Epithelial cell of prostate (primary cell): ENCODE measurements at regions not wholly inside any gene's neighbourhood (a gene's known extent, or its start where the extent isn't known, plus 50 kb on each side); places are given as distances from the start of the nearest gene placed in this dataset.

Experiments
- DNase-seq: peaks from one replicate; pipeline ENCODE4 v3.0.0-alpha.2; 2011; ENCODE audit warnings: low read depth, low spot score
- H3K27ac ChIP-seq: fragments of 450-650 bp; 2 replicates; pipeline ENCODE4 v1.5.1; 2017; ENCODE audit warnings: mild to moderate bottlenecking

DNA sequence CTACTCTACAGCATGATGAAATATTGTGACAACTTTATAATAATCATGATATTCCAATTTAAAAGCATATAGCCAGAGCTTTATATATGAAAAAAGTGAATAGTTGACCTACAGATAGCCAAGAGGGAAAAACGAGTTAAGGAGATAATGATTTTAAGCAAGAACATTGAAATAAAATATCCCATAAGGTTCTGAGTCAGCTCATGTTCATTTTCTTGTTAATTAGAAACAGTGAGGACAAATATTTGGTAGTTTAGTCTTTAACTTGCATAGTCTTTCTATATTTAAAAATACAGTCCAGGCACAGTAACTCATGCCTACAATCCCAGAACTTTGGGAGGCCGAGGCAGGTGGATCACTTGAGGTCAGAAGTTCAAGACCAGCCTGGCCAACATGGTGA lies 55.8 kb upstream of the CDH6 start:
- DNase-seq: no peak
- H3K27ac ChIP-seq: no peak overlapping the region

DNA sequence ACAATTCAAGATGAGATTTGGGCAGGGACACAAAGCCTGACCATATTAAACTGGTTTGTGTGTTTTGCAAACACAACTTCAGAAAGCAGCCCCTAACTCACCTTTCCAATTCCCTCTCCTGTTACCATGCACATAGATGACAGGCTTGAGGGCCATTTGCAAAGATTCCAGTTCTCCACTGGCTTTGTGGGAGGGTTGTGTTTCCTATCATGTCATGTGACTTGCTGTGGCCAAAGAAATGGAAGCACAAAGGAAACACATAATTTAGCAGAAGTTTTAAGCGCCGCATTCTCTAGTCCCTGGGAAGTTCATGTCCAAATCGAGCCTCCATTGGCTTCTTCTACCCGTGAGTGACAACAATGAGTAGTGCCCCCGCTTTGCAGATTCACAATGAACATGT lies 57.9 kb upstream of the CDH6 start:
- H3K27ac ChIP-seq: no peak overlapping the region
- DNase-seq: no peak

DNA sequence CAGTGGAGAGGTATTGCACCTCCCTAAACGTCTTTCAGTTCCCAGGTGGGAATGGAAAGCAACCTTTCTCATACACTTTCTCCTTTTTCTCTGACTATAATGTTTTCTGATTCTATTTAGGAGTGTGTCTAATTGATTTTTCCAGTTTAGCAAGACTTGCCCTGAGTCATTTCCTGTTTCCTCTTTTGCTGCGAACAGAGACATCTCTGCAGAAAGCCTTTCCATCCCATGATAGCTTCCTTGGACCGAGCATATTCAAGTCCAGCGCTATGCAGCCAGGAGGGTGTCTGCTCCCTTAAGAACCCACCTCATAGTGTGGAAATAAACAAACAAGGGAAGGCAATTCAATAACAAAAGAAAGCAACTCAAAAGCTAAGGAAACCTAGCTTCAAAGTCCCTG lies 60.0 kb upstream of the CDH6 start:
- DNase-seq: no peak
- no peak overlapping the region for H3K27ac ChIP-seq

DNA sequence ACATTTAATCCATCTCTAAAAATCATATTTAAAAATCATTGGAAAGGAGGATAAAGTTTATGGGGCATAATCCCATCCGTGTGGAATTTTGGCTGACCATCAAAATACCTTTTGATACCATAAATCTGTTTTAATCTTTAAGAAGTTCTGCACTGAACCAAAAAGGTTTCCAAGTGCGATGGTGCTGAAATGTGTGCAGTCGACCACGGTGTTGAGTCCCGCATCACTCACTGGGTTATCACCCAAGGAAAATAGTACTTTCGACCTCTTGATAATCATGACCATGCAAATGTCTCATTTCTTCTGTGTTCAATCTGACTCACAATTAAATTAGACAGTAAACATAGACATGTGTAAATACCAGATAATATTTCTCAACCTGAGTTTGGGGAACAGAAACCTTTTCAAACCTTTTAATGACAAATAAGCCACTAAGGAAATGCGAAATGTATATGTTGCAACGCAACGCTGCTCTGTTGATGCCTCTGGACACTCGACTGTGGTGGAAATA lies 62.0 kb upstream of the CDH6 start:
- H3K27ac ChIP-seq: no peak overlapping the region
- no peak for DNase-seq

DNA sequence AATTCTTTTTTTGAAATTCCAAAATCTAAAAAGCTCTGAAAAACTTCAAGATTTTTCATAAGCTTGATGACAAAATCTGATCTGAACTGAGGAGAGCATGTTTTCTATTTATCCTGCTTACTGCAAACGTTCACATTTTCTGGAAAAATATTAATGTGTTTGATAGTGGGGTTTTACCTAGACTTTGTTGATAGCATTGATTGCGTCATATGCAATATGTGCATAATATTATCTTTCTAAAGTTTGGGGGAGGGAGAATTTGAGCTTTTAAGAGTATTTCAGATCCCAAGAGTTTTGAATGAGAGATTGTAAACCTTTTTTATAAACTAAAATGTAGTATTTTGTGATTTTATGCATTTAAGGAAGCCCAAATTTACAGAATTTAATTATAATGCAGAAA lies 62.8 kb upstream of the CDH6 start:
- no peak for DNase-seq
- no peak overlapping the region for H3K27ac ChIP-seq

DNA sequence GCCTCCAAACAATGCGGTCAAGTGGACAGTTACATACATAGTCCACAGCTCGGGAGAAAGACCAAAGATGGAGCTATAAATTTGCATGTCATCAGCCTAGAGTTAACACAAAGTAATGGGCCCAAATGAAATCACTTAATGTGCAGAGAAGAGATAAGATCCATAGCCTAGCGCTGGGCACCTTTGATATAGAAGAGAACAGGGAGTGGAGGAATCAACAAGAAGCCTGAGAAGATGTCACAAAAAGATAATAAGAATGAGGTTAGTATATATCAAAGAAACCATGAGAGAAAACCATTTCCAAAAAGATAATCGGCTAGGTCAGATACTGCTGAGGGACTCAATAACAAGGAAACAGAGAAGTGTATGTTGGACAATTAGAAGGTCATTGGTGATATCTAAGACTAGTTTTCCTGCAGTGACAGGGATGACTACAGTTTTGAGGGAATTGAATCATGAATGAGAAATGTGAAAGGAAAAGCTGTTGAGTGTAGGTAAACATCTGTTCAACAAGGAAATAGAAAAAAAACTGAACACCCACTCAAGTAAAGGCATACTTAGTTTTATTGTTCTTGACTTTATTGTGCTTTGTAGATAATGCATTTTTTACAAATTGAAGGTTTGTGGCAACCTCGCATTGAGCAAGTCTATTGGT lies 68.7 kb upstream of the CDH6 start:
- DNase-seq: no peak
- H3K27ac ChIP-seq: no peak overlapping the region

DNA sequence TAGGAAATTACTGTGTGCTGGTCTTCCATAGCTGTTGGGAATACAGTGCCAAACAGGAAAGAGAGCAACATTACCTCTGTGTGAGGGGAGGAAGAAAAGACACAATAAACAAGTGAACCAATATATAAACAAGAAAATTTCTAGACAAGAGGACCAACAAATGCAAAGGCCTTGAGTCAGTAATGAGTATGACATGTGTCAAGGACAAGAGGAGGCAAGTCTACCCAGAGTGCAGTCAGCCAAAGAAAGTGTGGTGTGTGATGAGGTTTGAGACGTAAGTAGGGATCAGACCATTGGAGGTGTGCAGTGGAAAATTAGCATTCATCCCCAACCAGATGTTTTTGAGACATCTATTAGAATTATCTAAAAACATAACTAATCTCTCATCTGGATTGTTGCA lies 69.5 kb upstream of the CDH6 start:
- no peak for DNase-seq
- no peak overlapping the region for H3K27ac ChIP-seq

DNA sequence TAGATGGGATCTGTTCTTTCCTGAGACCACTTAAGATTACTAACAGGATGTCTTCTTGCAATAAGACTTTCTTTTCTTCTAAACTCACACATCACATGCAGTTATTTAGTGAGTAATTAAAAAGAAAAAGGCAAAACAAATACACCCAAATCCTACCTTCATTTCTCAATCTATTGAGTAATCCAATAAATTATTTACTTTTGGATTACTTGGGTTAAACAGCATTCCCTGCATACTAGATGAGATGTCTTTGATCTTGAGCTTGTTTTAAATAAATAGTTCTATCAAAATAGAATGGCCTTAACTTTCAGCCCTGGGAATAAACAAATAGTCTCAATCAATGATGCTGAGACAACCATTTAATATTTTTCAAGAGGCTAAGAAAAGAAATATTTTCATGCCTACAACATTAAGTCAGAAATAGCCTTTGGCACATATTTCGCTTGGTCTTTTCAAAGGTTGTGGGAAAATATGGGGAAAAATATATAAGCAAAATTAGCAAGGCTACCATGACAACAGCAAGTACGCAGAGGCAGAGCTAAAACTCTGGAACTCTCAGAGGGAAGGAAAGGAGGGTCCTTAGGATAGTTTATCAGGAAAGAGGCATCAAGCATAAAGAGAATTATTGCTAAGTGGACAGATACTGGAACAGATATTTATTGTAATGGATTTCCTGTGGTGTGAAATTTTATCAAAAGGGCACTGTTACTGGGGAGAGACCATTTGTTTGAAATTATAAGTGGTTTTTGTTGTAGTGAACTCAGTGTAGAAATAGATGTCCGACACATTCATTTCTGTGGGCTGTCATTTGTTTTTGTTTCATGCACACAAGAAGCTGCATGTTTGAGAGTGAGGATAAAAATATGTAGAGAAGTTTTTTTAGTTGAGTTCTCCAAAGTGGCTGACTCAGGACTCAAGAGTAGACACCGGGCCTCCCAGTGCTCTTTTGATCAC lies 70.2 kb upstream of the CDH6 start:
- H3K27ac ChIP-seq: no peak overlapping the region
- DNase-seq: no peak

DNA sequence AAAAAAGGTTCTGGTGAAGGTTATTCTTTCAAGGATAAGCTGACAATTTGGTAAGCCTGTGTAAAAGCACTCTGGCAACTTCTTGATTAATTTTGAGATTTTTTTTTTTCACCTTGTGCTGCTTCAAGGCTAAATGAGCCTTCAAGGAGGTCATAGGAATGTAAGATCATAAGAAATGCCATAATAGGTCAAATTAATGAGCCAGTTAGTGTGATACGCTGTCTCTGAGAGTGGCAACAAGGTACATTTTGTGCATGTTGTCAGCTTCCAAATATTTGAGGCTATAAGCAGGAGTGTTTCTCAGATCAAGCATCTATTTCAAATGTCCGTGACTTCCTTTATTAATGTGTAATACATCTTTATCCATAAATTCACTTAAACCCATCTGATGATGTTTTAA lies 72.3 kb upstream of the CDH6 start:
- DNase-seq: no peak
- no peak overlapping the region for H3K27ac ChIP-seq

DNA sequence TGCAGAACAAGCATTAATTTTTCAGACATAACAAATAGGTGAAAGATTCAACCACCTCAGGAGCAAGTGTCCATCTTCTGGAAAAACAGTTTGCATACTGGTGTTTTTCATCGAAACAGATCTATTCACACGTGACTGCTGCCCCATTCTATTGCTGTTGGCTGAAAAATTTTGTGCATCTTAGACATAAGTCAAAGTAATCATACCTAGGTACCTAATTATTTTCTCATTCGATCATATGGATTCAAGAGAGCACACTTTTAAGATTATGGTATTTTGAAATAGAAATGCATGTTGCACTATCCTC lies 72.9 kb upstream of the CDH6 start:
- DNase-seq: no peak
- no peak overlapping the region for H3K27ac ChIP-seq

DNA sequence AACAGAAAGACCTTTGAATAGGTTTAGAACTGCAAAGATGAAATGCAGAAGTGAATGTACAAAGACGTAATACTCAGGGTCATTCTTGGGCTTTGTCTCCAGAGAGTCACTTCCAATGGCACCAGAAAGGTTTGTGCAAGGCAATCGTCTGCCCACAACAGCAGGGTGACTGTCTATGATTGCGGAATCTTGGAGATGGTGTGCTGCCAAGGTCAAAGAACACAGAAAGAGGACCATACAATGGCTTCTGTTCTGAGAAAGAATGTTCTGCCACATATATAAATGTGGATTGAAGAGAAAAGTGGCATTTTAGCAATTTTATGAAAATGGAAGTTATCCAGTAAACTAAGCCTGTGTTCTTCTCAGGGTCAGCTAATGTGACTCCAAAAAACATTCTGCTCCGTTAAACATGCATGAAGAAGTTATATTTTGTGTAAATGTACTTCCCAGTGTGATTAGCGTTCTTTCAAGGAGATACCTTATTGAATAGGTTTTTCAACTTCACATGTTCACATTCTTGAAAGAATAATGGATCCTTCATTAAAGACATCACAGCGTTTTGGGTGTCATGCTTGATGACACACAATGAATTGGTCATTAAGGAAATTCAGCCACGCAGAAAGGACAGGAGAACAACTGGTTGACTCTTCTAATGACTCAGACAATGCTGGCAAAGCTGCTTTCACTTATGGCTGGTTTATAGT lies 73.4 kb upstream of the CDH6 start:
- DNase-seq: no peak
- H3K27ac ChIP-seq: no peak overlapping the region

DNA sequence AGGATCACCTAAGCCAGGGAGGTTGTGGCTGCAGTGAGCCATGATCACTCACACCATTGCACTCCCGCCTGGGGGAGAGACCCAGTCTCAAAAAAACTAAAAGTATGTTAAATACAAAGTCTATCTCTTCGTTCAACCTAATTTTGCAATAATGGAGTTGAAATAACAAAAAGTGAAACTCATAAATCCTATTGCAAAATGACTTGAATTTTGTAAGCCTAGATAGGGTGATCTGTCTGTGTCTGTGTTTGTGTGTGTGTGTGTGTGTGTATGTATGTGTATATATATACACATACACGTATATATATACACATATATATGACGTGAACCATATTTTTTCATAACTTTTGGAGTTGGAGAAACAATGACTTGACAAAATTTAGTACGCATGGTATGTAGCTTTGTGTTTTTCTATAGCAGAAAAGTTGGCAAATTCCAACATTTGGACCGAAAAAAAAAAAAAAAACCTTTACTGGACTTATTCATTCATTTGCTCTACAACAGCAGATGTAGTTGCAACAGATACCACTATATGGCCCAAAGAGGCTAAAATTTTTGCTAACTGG lies 76.9 kb upstream of the CDH6 start:
- H3K27ac ChIP-seq: no peak overlapping the region
- DNase-seq: no peak

DNA sequence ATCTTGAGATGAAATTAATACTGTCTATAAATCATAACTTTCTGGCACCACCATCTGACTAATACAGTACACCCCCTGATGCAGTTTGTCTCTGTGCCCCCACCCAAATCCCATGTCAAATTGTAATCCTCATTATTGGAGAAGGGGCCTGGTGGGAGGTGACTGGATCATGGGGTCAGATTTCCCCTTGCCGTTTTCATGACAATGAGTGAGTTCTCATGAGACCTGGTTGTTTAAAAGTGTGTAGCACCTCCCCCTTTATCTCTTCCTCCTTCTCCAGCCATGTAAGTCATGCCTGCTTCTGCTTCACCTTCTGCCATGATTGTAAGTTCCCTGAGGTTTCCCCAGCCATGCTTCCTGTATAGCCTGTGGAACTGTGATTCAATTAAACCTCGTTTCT lies 78.7 kb upstream of the CDH6 start:
- DNase-seq: no peak
- no peak overlapping the region for H3K27ac ChIP-seq

DNA sequence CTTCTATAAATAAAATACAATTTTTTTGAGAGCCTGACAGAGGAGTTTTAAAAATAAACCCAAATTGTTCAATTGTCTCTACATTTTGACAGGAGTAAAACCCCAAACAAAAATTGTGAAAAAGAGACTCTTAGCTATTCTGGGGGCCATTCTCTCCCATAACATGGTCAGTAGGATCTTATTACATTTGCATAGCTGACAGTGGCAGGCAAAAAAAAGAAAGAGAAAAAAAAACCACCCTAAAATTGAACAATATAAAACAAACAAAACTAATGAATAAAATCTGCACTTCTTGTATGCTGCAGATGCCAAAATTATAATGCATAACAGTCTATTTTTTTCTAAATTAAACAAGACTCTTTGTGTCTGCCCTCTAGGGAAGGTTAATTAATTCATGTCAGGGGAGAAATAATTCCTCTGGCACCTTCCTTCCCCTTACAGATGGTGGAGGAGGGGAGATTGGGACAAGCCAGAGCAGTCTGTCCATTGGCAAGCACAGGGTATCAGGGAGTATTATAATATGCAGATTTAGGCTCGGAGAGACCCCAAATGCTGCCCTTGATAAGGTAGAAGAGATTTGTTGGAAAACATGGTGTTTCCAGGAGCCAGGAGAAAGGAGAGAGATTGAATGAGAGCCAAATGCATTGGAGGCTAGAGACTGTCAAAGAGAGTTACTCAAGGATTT lies 79.7 kb upstream of the CDH6 start:
- H3K27ac ChIP-seq: no peak overlapping the region
- DNase-seq: no peak

DNA sequence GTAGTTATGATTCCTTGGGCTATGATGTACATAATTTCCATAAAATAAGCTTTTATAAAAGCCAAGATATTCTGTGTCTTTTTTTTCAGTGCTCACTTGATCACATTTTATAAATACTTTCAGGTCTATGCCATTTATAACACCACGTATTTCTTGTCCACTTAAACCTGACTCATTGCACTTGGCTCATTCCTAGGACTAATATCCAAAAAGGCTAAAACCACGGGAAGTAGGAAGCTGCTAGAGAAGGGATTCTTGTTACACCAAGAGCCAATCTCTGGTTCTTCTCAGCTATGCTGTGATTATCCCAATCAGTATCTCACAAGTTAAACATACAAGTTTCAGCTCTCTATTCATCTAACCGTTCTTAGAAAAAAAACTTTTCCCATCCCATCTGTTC lies 80.4 kb upstream of the CDH6 start:
- no peak for DNase-seq
- H3K27ac ChIP-seq: no peak overlapping the region

DNA sequence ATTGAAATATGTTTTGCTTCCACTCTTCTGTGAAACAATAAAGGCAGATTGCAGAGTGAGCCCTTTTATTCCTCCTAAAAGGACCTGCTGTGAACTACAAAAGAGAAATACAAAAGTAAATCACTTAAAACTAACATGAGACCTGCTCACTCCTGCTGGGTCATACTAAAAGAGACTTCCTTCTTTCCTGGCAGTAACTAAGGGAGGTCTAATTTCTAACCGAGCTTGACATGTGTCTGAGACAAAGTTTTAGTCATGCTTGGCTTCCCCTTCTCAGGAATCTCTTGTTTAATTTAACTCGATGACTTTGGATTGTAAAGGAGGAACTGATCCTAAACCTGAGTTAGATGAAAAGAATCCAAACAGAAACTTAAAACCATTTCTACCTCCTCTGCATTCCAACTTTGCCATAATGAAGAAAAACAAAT lies 86.4 kb upstream of the CDH6 start:
- H3K27ac ChIP-seq: no peak overlapping the region
- DNase-seq: no peak

DNA sequence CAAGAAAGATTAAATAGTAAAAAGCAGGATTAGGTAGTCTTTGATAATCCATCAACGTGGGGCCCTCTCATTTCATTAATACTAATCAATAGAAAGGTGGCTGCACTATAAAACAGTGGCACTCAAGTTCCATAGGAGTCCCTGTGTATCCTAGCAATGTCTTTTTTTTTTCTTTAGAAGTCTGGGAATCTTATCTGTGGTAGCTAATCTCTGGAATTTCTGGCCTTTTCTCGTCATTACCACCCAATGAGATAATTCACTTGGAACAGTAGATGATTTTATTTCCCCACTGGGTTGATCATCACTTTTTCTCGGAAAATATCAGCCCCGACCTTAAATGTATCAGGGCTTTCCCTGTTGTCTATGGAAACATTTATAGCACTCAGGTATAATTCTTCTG lies 86.8 kb upstream of the CDH6 start:
- H3K27ac ChIP-seq: no peak overlapping the region
- no peak for DNase-seq

DNA sequence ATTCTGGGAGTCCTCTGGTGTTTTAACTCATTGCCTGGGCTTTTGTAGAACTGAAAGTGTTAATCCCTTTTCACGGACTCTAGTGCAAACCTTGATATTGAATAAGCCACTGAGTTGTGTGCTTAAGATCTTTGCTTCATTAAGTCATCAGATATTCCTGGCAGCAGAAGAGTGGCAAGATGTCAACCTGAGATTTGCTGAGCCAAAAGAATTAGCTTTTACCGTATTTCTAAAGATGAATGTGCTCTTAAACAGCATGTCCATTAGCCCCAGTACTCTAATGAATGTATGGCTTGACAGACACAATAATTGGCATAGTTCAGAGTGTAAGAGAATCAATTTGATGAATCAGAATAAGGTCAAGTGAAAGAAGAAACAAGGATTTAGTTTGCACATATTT lies 87.2 kb upstream of the CDH6 start:
- no peak for DNase-seq
- H3K27ac ChIP-seq: no peak overlapping the region

DNA sequence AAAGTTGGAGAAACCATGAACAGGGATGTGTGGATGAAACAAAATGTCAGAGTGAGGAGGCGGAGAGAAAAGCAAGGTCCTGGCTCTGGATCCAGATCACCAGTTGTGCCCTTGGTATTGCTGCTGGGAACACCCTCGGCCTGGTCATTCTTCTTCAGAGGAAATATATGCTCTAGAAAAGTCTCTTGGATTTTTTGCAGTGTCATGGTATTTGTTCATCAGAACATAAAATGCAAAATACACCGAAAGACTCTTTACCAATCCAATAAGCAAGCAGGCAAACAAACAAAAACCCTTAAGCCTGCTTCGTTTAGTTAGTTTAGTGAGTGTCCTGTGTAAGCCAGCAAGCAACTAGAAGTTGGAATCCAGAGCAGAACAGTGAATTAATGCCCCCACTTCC lies 88.7 kb upstream of the CDH6 start:
- H3K27ac ChIP-seq: no peak overlapping the region
- DNase-seq: no peak

DNA sequence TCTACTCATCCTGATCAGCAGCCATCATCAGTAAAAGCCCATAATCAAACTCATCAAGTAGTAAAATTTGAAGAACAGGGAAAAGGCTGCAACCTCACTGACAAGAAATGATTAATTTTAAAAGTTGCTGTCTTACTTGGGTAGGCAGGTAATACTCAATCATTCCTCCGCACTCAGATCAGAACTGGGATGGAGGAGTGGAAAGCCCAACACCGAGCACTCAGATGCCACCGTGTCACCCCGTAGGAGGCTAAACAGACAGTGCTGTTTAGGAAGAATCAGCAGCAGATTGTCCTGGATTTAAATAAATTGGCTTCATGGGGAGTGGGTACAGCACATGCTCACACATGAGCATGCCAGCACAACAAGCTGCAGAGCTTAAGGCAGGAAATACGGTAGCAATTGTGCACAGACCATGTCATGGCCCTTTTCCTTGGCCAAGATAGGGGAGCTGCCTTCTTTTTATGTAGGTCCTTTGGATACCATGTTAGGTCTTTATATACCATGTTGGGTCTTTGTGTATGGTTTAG lies 92.6 kb upstream of the CDH6 start:
- no peak for DNase-seq
- no peak overlapping the region for H3K27ac ChIP-seq
